ENCODE measurements at regions not wholly inside any gene's neighbourhood (a gene's known extent, or its start where the extent isn't known, plus 50 kb on each side); places are given as distances from the start of the nearest gene placed in this dataset.
"Not testable (repeated sequence)": the region's sequence is repeated elsewhere in the genome, so short reads cannot be mapped to it uniquely, and the experiment has no call there.

GRCh38 chr12:18849080-18849479, 111.2 kb downstream of the CAPZA3 start:
- no peak for DNase-seq (ENCODE audit: low read depth in 2 of 2)

DNA sequence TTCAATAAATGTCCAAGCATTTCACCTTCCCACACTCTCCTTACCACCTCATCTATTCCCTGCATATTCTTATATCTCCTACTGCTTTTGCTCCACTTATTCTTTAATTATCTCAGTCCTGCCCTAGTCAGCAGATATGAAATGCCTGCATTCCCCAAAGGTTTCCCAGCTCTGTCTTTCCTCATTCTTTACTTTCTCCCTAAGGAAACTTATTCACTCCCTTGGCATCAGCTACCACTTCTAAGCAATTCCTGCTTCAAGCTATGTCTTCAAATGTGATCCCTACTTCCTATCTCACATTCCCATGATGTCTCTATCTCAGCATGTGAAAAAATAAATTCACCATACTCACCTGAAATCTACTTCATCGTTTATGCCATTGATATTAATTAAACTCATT, 111.8 kb downstream of the CAPZA3 start:
- DNase-seq (ENCODE audit: low read depth in 2 of 2) = no peak

DNA sequence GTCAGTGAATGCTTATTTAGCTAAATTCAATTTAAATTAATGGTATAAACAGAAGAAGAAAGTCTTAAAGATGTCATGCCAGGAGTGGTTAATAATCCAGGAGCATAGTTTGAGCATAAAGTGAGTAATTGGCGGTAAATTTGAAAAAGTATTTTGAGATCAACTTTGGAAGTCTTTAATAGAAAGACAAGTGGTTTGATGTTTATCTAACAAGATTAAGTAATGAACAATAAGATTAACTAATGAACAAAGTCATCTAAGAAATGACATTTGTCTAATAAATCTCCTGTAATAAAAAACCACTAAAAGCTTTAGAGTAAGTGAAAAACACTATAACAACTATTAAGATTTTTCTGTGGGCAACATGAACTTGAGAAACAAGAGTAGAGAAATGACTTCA, 112.8 kb downstream of the CAPZA3 start:
- DNase-seq (ENCODE audit: low read depth in 2 of 2) = no peak

DNA sequence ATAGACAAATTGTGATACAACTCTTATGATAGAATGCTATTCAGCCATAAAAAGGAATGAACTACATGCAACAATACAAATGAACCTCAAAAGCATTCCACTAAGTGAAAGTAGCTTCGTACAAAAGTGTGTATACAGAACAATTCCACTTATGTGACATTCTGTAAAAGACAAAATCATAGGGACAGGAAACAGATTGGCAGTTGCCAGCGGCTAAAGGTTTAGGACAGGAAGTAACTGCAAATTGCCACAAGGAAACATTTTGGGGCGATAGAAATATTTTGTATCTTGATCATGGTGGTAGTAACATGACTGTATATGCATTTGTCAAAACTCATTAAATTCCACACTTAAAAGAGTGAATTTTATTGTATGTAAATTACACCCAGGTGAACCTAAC, 113.4 kb downstream of the CAPZA3 start:
- no peak for DNase-seq (ENCODE audit: low read depth in 2 of 2)

GRCh38 chr12:18853570-18854366, 115.8 kb downstream of the CAPZA3 start:
- DNase-seq (ENCODE audit: low read depth in 2 of 2) = no peak

GRCh38 chr12:18857656-18858055, 119.7 kb downstream of the CAPZA3 start:
- DNase-seq (ENCODE audit: low read depth in 2 of 2) = no peak

DNA sequence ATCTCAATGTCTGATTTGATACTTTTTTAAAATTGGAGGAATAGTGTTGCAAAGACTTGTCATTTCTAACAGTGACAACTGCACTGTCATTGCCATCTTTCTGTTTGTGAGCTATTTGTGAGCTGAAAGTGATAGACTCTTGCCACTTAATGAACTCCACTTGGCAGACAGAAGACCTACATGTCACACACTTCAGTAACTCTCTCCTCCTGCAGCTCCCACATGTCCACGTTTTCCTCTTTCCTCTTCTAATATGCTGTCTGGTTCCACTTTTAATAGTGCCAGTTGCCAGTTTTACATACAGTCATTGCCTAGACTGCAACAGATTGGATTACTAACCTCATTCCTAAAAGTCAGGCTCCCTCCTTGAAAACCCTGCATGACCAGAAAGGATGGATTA, 121.5 kb downstream of the CAPZA3 start:
- no peak for DNase-seq (ENCODE audit: low read depth in 2 of 2)

GRCh38 chr12:18861287-18861858, 123.5 kb downstream of the CAPZA3 start:
- DNase-seq (ENCODE audit: low read depth in 2 of 2) = no peak

GRCh38 chr12:18863769-18864500, 126.0 kb downstream of the CAPZA3 start:
- no peak for DNase-seq (ENCODE audit: low read depth in 2 of 2)

GRCh38 chr12:18864900-18865561, 127.1 kb downstream of the CAPZA3 start:
- DNase-seq (ENCODE audit: low read depth in 2 of 2) = peak; percentile 43 to 47

DNA sequence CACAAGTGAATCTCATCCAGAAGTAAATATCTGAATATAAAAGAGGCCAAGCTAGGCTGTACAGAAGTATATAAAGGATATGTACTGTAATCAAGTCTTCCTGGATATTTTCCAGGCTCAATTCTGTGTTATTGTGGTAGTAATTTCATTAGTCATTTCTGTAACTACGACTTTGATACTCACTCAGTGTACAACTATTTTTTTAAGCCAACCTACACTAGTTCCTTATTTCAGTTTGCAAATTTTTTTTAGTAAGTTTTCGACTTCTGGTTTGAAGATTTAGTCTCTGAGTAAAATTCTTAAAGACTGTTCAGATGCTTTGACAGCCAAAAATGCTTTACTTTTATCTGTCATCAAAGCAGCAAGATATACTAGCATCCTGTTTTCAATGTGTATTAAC, 130.8 kb downstream of the CAPZA3 start:
- peak; percentile 37 to 49 for DNase-seq (ENCODE audit: low read depth in 2 of 2)

GRCh38 chr12:18872770-18873169, 134.9 kb downstream of the CAPZA3 start:
- no peak for DNase-seq (ENCODE audit: low read depth in 2 of 2)

GRCh38 chr12:18878676-18879180, 140.8 kb downstream of the CAPZA3 start:
- DNase-seq (ENCODE audit: low read depth in 2 of 2) = no peak

- DNase-seq (ENCODE audit: low read depth in 2 of 2) = no peak
These were observed 144.8 kb downstream of the CAPZA3 start for GRCh38 chr12:18882690-18883089.

GRCh38 chr12:18886962-18887361, 149.0 kb downstream of the CAPZA3 start:
- DNase-seq (ENCODE audit: low read depth in 2 of 2) = no peak

GRCh38 chr12:18887368-18887767, 149.4 kb downstream of the CAPZA3 start:
- no peak for DNase-seq (ENCODE audit: low read depth in 2 of 2)

- no peak for DNase-seq (ENCODE audit: low read depth in 2 of 2)
These were observed 150.1 kb downstream of the CAPZA3 start for GRCh38 chr12:18888047-18888446.

DNA sequence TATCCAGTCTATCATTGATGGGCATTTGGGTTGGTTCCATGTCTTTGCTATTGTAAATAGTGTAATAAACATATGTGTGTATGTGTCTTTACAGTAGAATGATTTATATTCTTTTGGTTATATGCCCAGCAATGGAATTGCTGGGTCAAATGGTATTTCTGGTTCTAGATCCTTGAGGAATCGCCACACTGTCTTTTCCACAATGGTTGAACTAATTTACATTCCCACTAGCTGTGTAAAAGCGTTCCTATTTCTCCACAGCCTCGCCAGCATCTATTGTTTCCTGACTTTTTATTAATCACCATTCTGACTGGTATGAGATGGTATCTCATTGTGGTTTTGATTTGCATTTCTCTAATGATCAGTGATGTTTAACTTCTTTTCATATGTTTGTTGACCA, 152.7 kb downstream of the CAPZA3 start:
- not testable (repeated sequence) for DNase-seq (ENCODE audit: low read depth in 2 of 2)

- DNase-seq (ENCODE audit: low read depth in 2 of 2) = no peak
These were observed 157.6 kb downstream of the CAPZA3 start for GRCh38 chr12:18895540-18895939.

DNA sequence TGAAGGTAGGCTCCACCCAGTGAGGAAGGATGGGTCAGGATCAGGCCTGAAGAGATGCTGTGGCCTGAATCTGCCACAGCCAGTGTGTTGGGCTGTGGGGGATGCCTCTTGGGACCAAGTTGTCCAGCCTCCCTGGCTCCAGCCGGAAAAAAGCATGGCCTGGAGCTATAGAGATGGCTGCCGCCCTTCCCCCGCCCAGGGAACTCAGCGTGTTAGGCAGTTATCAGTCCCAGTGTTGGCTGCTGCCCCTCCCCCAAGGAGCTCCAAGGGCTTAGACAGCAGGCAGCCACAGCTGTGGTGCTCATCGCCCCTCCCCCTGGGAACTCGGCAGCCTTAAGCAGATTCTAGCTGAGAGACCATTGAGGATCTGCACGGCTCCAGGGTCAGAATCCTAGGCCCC, 158.0 kb downstream of the CAPZA3 start:
- DNase-seq (ENCODE audit: low read depth in 2 of 2) = no peak

GRCh38 chr12:18897823-18898222, 159.9 kb downstream of the CAPZA3 start:
- DNase-seq (ENCODE audit: low read depth in 2 of 2) = no peak

- no peak for DNase-seq (ENCODE audit: low read depth in 2 of 2)
These were observed 160.6 kb downstream of the CAPZA3 start for GRCh38 chr12:18898470-18898869.
